ENCODE measurements at regions not wholly inside any gene's neighbourhood (a gene's known extent, or its start where the extent isn't known, plus 50 kb on each side); places are given as distances from the start of the nearest gene placed in this dataset.
A peak's percentile ranks its signal among the peaks of the same experiment; 100 is the strongest.

DNA sequence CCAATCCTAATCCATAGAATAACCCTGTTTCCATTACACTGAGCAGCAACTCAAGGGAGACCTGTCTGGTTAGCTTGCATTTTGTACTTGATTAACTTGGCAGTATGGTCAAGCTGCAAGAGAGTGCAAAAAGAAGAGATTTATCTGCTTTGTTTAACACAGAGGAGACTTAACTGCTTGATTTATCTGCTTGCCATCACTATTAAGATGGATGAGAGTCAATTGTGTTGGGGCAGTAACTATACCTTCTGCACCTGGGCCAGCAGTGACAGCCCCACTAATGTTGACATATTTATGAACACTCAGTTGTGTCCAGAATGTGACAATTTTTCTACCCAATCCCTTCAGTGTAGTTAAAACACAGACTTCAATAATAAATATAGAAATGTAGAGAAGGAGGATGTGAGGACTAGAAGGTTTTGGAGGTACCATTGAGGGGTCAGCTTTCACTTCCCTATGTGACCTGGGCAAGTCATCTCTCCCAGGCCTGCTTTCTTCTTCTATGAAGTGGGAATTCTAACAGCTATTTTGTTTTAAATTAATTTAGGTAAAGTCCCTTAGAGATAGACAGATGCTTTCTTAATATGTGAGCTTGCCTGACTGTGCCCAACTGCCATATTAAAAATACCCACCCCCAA is 159.1 kb upstream of the KCNK2 start:
- no peaks in the 10 kb centered on the region for H3K9me3 ChIP-seq (ENCODE audit: control insufficient read depth, insufficient read depth, low read depth, low read length)
- H3K4me1 ChIP-seq (ENCODE audit: control insufficient read depth, extremely low read depth, insufficient read depth, low read length) = no peaks in the 10 kb centered on the region
- H4K20me1 ChIP-seq (ENCODE audit: control insufficient read depth, extremely low read depth, insufficient read depth, low read length) = no peaks in the 10 kb centered on the region
- H3K4me2 ChIP-seq (ENCODE audit: extremely low read depth, insufficient read depth, low read length) = no peak overlapping the region
- no peak for DNase-seq (ENCODE audit: low read depth in 2 of 2)
- H3K9ac ChIP-seq (ENCODE audit: insufficient read depth, low read length) = no peak overlapping the region
- TF ChIP-seq, protein P1, sequence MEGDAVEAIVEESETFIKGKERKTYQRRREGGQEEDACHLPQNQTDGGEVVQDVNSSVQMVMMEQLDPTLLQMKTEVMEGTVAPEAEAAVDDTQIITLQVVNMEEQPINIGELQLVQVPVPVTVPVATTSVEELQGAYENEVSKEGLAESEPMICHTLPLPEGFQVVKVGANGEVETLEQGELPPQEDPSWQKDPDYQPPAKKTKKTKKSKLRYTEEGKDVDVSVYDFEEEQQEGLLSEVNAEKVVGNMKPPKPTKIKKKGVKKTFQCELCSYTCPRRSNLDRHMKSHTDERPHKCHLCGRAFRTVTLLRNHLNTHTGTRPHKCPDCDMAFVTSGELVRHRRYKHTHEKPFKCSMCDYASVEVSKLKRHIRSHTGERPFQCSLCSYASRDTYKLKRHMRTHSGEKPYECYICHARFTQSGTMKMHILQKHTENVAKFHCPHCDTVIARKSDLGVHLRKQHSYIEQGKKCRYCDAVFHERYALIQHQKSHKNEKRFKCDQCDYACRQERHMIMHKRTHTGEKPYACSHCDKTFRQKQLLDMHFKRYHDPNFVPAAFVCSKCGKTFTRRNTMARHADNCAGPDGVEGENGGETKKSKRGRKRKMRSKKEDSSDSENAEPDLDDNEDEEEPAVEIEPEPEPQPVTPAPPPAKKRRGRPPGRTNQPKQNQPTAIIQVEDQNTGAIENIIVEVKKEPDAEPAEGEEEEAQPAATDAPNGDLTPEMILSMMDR (conservative IDR thresholded peaks at IDR 0.05 in 1 of 2, IDR thresholded peaks at IDR 0.05 in 1 of 2; ENCODE audit: low read depth in 1 of 2, low read length in 2 of 2) = no peak
- TF ChIP-seq EZH2 (IDR thresholded peaks at IDR 0.05; ENCODE audit: low read length, missing control alignments) = no peak
- peak overlapping the region; percentile 30 for H2AFZ ChIP-seq (ENCODE audit: low read length)
- no peak overlapping the region for H3K27ac ChIP-seq (ENCODE audit: insufficient read depth, low read length)
- no peak overlapping the region for H3K4me3 ChIP-seq (replicated peaks in 1 of 4; ENCODE audit: control extremely low read depth in 1 of 4, insufficient read depth in 1 of 4, low read depth in 3 of 4, low read length in 4 of 4)
- H3K27me3 ChIP-seq (ENCODE audit: control insufficient read depth, insufficient read depth, low read length) = no peaks in the 10 kb centered on the region
- H3K36me3 ChIP-seq (ENCODE audit: control insufficient read depth, insufficient read depth, low read length) = no peaks in the 10 kb centered on the region
- no peaks in the 10 kb centered on the region for H3K79me2 ChIP-seq (ENCODE audit: control insufficient read depth, insufficient read depth, low read length)

DNA sequence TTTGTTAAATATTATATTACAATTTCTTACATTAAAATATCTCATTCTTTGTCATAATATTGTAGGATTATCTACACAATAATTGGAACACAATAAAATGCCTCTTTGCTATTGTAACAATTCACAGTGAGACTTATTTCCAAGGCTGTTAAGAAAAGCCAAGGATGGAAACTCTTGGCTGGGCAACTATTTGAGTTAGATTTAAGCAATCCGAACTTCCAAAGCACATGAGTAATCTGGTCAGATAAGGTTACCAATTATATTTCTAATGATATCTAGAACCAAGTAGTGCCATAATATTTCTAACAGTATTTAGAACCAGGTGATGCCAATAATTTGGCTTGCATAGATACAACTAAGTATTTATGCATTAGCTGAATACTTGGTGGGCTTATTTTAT is 154.7 kb upstream of the KCNK2 start:
- H4K20me1 ChIP-seq (ENCODE audit: control insufficient read depth, extremely low read depth, insufficient read depth, low read length) = no peaks in the 10 kb centered on the region
- no peak for DNase-seq (ENCODE audit: low read depth in 2 of 2)
- no peaks in the 10 kb centered on the region for H3K79me2 ChIP-seq (ENCODE audit: control insufficient read depth, insufficient read depth, low read length)
- no peak overlapping the region for H3K4me3 ChIP-seq (replicated peaks in 1 of 4; ENCODE audit: control extremely low read depth in 1 of 4, insufficient read depth in 1 of 4, low read depth in 3 of 4, low read length in 4 of 4)
- no peak overlapping the region for H3K27ac ChIP-seq (ENCODE audit: insufficient read depth, low read length)
- no peak overlapping the region for H3K9ac ChIP-seq (ENCODE audit: insufficient read depth, low read length)
- no peaks in the 10 kb centered on the region for H3K9me3 ChIP-seq (ENCODE audit: control insufficient read depth, insufficient read depth, low read depth, low read length)
- no peak overlapping the region for H2AFZ ChIP-seq (ENCODE audit: low read length)
- no peaks in the 10 kb centered on the region for H3K4me1 ChIP-seq (ENCODE audit: control insufficient read depth, extremely low read depth, insufficient read depth, low read length)
- H3K27me3 ChIP-seq (ENCODE audit: control insufficient read depth, insufficient read depth, low read length) = no peaks in the 10 kb centered on the region
- H3K36me3 ChIP-seq (ENCODE audit: control insufficient read depth, insufficient read depth, low read length) = no peaks in the 10 kb centered on the region
- TF ChIP-seq, protein P1 (conservative IDR thresholded peaks at IDR 0.05 in 1 of 2, IDR thresholded peaks at IDR 0.05 in 1 of 2; ENCODE audit: low read depth in 1 of 2, low read length in 2 of 2) = no peak
- no peak for TF ChIP-seq EZH2 (IDR thresholded peaks at IDR 0.05; ENCODE audit: low read length, missing control alignments)
- no peak overlapping the region for H3K4me2 ChIP-seq (ENCODE audit: extremely low read depth, insufficient read depth, low read length)

DNA sequence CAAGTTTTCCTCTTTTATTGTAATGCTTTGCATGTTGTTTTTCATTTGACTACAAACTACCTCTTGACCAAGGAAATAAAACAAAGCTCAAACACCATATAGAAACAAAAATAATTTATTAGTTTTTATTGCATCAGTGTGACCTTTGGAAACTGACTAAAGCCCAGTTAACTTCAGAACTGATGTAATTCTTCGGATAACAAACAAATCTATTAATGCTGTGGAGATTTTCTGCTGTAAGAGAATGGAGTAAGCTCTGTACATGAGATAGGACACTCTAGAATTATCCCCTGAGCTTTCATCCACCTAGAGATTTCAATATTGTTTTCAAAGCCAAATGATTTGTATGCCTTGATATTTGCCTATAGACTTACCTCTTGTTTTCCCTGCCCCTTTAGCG is 154.0 kb upstream of the KCNK2 start:
- H3K9ac ChIP-seq (ENCODE audit: insufficient read depth, low read length) = no peak overlapping the region
- H3K4me2 ChIP-seq (ENCODE audit: extremely low read depth, insufficient read depth, low read length) = no peak overlapping the region
- H3K36me3 ChIP-seq (ENCODE audit: control insufficient read depth, insufficient read depth, low read length) = no peaks in the 10 kb centered on the region
- no peak overlapping the region for H3K27ac ChIP-seq (ENCODE audit: insufficient read depth, low read length)
- H3K4me1 ChIP-seq (ENCODE audit: control insufficient read depth, extremely low read depth, insufficient read depth, low read length) = no peaks in the 10 kb centered on the region
- no peaks in the 10 kb centered on the region for H3K9me3 ChIP-seq (ENCODE audit: control insufficient read depth, insufficient read depth, low read depth, low read length)
- no peaks in the 10 kb centered on the region for H3K27me3 ChIP-seq (ENCODE audit: control insufficient read depth, insufficient read depth, low read length)
- no peak overlapping the region for H2AFZ ChIP-seq (ENCODE audit: low read length)
- H3K79me2 ChIP-seq (ENCODE audit: control insufficient read depth, insufficient read depth, low read length) = no peaks in the 10 kb centered on the region
- H4K20me1 ChIP-seq (ENCODE audit: control insufficient read depth, extremely low read depth, insufficient read depth, low read length) = no peaks in the 10 kb centered on the region
- no peak for DNase-seq (ENCODE audit: low read depth in 2 of 2)
- no peak overlapping the region for H3K4me3 ChIP-seq (replicated peaks in 1 of 4; ENCODE audit: control extremely low read depth in 1 of 4, insufficient read depth in 1 of 4, low read depth in 3 of 4, low read length in 4 of 4)
- TF ChIP-seq EZH2 (IDR thresholded peaks at IDR 0.05; ENCODE audit: low read length, missing control alignments) = no peak
- TF ChIP-seq, protein P1 (conservative IDR thresholded peaks at IDR 0.05 in 1 of 2, IDR thresholded peaks at IDR 0.05 in 1 of 2; ENCODE audit: low read depth in 1 of 2, low read length in 2 of 2) = no peak
